AG04450 (cell line): ENCODE measurements at regions not wholly inside any gene's neighbourhood (a gene's known extent, or its start where the extent isn't known, plus 50 kb on each side); places are given as distances from the start of the nearest gene placed in this dataset.

Experiments
- CTCF ChIA-PET: fragments of 300-600, 350-600 bp; formaldehyde crosslinking; extraction: SDS; loops from one replicate; lab custom pipeline; 2022; ENCODE audit warnings: antibody characterized with exemption, inconsistent platforms; lab: Charles Lee
- POLR2A ChIA-PET: fragments of 350-600 bp; formaldehyde crosslinking; extraction: SDS; loops from one replicate; lab custom pipeline; 2021; ENCODE audit warnings: antibody characterized with exemption, inconsistent platforms; lab: Yijun Ruan, JAX
- DNase-seq: peaks from one replicate; pipeline ENCODE4 v3.0.0-alpha.2; 2011; ENCODE audit warnings: low read depth, low spot score
- H3K27ac ChIP-seq: one replicate; pipeline ENCODE4 v1.5.1; 2012; ENCODE audit warnings: low read depth, low read length, control low read depth
- H3K27me3 ChIP-seq: one replicate; pipeline ENCODE4 v1.6.0; 2012; ENCODE audit warnings: low read length; ENCODE audit not compliant: control insufficient read depth, insufficient read depth
- H3K4me3 ChIP-seq: 2 replicates; pipeline ENCODE4 v1.5.1; 2011; ENCODE audit warnings: mild to moderate bottlenecking, low read depth, low read length, control low read depth
- H3K9me3 ChIP-seq: 2 replicates; pipeline ENCODE4 v1.5.1; 2012; ENCODE audit warnings: low read length; ENCODE audit not compliant: control insufficient read depth, insufficient read depth
- TF ChIP-seq, protein P1 (sequence below): IDR thresholded peaks from 2 replicates; pipeline ENCODE4 v1.5.1; 2011; ENCODE audit warnings: low read depth, low read length, control low read depth, inconsistent platforms

DNA sequence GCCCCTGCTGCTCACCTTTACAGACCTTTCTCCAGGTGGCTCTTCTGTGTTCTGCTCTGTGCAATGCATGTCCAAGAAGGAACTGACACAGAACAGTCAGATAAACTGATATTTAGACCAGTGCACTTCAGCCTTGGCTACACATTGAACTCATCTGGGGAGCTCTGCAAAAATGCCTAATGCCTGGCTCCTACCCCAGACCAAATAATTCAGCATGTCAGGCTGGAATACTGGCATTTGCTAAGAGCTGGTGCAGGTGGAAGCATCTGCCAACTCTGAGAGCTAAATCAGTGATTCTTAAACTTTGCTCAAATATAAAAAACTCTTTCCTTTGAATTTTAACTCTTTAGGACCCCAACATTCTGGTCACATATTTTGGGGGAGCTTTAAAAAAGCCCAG is 118.2 kb upstream of the TSC22D1 start:
- DNase-seq, result no peak
- ChIA-PET POLR2A (interaction anchor here (0.6 kb wide), 1 partner anchor 862 kb away, joined by 5 read pairs; no protein-coding TSS in a partner anchor), CTCF (no interaction called here)
- no peak overlapping the region for H3K27ac ChIP-seq
- no peak overlapping the region for H3K4me3 ChIP-seq
- H3K27me3 ChIP-seq, result peaks cover 2% of the 10 kb centered on the region
- H3K9me3 ChIP-seq, result no peaks in the 10 kb centered on the region
- TF ChIP-seq, protein P1, sequence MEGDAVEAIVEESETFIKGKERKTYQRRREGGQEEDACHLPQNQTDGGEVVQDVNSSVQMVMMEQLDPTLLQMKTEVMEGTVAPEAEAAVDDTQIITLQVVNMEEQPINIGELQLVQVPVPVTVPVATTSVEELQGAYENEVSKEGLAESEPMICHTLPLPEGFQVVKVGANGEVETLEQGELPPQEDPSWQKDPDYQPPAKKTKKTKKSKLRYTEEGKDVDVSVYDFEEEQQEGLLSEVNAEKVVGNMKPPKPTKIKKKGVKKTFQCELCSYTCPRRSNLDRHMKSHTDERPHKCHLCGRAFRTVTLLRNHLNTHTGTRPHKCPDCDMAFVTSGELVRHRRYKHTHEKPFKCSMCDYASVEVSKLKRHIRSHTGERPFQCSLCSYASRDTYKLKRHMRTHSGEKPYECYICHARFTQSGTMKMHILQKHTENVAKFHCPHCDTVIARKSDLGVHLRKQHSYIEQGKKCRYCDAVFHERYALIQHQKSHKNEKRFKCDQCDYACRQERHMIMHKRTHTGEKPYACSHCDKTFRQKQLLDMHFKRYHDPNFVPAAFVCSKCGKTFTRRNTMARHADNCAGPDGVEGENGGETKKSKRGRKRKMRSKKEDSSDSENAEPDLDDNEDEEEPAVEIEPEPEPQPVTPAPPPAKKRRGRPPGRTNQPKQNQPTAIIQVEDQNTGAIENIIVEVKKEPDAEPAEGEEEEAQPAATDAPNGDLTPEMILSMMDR, result no peak

DNA sequence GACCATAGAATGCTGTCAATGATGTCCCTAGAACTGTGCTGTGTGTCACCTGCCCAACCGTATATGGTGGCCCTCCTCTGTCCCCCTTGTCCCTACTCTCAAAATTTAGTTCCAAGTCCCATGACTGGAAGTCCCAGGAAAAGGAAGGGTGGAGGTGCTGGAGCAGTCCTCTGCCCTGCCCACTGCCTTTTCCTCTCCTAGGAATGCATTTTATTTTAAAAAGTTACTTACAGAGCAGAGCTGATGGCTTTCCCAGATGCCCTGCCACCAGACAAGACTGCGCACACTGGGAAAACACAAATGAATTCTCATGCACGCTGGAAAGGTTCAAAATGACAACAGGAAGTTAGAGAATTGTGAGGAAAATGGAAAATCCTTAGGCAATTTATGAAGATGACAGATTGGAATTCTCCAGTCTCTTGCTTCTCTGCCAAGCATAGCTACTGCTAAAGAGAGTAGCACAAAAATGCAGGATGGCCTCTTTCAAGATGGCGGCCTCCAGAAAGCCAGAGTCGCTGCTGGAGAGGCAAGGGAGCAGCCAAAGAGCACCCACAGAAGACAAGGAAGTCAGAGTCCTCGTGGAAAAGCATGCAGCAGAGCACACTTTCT is 117.1 kb upstream of the TSC22D1 start:
- H3K4me3 ChIP-seq, result no peak overlapping the region
- POLR2A ChIA-PET, result no interaction called here
- peaks cover 2% of the 10 kb centered on the region for H3K27me3 ChIP-seq
- CTCF ChIA-PET, result no interaction called here
- TF ChIP-seq, protein P1, result no peak
- no peak for DNase-seq
- no peaks in the 10 kb centered on the region for H3K9me3 ChIP-seq
- H3K27ac ChIP-seq, result no peak overlapping the region

DNA sequence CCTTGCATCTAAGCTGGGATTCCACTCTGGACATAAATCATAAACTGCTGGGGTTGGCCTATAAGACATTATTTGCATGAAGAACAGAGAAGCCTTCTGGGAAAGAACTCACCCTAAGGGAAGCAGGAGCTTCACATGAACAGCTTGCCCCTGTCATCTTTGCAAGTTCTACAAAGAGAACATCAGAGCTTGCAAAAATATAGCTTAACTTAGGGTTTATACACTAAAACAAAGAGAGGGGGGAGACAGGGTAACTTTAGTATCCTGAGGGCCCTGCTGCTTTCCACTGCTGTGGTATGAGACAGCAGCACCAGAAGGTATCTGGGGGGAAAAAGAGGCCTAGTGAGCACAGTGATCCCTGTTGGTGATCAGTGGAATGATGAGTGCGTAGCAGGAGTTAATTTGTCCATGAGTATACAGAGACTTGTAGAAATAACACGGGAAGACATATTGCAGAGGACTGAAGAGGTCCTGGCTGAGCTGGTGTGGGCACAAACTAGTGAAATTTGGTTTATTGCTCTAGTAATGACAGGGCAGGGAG is 116.1 kb upstream of the TSC22D1 start:
- TF ChIP-seq, protein P1, result peak; percentile 23; the same call in 1 of the 2 replicates
- Histone ChIP-seq H3K4me3 (no peak overlapping the region), H3K27me3 (peaks cover 2% of the 10 kb centered on the region), H3K27ac (no peak overlapping the region), H3K9me3 (no peaks in the 10 kb centered on the region)
- ChIA-PET CTCF (interaction anchor here (0.9 kb wide), 1 partner anchor 154 kb away, joined by 3 read pairs; no protein-coding TSS in a partner anchor), POLR2A (no interaction called here)
- DNase-seq, result no peak

DNA sequence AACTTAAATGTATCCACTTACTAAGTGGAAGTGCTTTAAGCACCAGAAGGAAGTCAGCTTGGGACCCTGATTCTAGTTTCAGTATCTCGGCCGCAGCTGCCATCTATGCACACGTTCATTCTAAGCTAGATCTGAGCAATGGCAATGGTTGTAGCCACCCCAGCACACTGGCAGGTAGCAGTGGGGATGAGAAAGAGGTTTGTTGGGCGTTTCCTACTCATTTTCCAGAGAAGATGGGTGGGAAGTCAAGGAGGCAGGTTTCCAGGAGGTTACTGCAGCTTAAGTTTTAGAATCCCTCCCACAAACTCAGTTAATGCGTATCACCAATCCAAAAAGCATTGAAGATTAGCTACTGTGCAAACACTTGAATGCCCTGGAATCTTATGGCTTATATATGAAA is 114.2 kb upstream of the TSC22D1 start:
- TF ChIP-seq, protein P1, result no peak
- ChIA-PET POLR2A (no interaction called here), CTCF (no interaction called here)
- Histone ChIP-seq H3K27me3 (peaks cover 2% of the 10 kb centered on the region), H3K27ac (no peak overlapping the region), H3K4me3 (no peak overlapping the region), H3K9me3 (0 out of 2 replicates have a peak, but pooled peaks cover 2% of the 10 kb centered on the region)
- DNase-seq, result no peak

DNA sequence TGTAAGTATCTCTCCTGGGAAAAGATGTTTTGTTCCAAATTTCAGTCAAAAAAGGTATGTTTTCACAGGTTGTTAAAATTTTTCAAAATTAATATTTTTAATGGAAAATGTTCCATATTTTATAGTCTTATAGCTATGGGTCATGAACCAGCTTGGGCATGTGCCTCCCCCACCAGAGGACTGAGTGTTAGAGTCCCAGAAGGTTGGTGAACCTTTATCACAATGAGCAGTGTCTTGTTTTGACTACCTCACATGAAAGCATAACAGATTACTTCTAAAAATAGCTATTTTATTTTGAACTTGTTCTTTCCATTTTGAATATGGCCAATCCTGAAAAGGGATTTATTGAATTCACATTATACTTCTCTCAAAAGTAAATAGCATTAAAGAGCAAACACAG is 112.5 kb upstream of the TSC22D1 start:
- TF ChIP-seq, protein P1, result no peak
- Histone ChIP-seq H3K4me3 (no peak overlapping the region), H3K27ac (no peak overlapping the region), H3K27me3 (no peaks in the 10 kb centered on the region), H3K9me3 (0 out of 2 replicates have a peak, but pooled peaks cover 2% of the 10 kb centered on the region)
- ChIA-PET CTCF (no interaction called here), POLR2A (no interaction called here)
- DNase-seq, result no peak
